ENCODE measurements at regions not wholly inside any gene's neighbourhood (a gene's known extent, or its start where the extent isn't known, plus 50 kb on each side); places are given as distances from the start of the nearest gene placed in this dataset.

DNA sequence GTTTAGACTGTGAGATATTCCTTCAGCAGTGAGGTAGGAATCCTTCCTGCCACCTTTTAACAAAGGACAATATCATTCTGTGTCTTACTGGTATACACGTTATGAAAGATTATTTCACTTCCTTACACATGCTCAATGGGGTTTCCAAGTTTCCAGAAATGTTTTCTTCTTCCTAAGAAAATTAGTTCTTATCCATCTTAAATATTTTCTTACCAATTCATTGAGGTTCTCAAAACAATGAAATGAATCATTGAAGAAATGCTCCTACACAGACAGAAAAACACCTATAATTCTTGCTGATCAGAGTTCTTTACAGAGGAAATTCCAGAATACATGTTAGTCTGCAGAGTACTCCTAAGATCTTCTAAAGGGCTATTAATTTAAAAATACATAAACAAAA, 51.4 kb upstream of the SEC61G start:
- DNase-seq: no peak

DNA sequence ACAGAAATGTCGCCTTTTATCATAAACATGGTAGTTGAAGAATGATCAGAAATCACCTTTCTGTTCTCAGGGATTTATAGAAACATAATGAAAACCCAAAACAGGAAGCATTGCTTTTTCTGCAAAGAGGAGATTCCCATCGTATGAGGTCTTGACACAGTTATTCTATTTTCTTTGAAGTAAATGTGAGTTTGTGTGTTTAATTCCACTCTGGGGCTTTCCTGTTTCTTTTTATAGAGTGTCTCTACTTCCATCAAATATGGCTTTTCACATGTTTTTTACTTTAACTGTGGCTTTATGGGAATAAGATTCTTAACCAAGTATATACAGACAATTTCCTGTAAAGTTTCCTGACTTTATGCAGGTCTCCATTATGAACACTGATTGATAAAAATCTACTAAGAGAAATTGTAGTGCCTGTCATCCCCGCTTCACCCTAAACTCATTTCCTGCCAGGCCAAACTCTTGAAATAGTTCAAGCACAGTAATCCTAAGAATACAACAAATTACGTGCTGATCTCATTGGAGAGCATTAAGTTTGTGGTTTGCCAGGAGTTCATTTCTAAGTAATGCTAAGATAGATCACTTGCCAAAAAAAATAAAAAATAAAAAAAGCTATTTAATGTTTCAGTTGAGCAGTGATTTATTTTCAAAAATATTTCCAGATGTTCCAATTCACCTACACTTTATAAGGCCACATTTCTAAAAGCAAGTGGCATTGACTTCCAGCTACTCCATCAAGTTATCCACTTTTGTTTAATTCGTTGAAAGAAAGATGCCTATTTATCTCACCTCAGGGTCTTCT, 52.2 kb upstream of the SEC61G start:
- DNase-seq: no peak

DNA sequence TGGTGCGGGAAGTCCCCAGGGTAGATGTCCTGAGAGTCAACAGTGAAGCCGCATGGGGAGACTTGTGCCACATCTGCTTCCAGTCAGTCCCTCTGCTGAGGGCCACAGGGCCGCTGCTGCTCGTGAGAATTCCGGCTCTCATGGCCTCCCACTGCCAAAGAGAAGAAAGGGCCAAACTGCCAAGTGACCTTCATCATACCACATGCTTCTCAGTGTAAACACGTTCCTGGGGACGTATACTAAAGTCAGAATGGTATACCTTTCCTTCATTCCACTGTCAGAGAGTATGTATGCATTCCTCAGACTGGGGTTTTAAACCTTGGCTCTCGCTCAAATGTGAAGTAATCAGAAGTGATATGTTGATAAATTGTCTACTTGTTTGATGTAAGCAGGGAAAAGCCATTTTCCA, 52.8 kb upstream of the SEC61G start:
- DNase-seq: no peak

DNA sequence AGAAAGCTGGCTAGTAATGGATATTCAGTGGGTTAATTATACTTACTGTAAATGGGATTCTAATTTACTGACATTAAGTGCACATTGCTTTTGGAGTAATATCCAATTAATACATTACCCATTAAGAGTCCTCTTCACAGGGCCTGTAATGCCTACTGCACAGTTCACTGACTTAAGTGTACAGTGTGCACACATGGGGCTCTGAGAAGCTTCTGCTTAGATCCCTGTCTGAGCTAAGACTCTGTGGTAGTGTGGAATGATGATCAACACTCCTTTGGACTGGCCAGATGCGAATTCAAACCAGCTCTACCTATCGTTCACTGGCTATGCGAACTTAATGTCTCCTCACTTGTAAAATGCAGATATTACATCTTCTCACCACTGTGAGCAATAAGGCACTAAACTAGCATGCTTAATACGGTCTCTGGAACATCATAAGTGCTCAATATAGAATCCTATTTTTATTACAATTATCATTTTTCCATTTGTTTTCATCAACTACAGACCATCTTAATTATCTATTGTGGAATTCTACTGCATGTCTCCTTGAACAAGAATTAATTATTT, 53.8 kb upstream of the SEC61G start:
- no peak for DNase-seq

DNA sequence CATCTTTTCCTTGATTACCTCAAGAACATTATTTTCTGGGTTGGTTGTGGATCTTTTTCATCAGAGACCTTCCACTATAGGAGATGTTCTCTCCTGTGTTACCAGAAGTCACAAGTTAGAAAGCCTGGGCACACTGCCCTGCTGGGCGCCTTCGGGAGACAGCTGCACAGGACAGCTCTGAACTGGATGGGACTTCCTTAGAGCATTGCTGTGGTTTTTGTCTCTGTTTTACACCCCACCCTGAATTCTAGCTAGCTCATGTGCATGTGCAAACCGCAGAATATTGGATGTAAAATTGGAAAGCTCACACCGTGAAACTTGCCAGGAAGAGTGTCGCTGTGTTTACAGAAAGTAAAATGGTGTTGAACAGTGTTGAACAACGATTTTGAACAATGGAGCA, 54.4 kb upstream of the SEC61G start:
- no peak for DNase-seq

DNA sequence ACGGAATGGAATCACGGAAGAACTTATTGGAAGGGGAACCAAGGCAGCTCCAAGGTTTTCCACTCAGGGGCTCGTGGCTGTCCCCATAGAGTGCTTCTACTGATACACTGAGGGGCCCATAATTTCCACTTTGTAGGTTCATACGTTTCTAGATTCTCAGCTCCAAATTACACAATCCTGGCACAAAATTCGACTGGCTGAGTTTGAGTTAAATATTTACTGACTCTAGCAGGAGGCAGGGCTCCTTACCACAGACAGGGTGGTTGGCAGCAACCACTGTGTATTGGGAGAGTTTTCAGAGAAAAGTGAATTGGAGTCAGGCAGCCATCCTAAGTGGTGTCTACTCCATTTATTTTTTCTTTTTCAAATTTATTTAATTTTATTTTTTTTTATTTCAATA, 55.4 kb upstream of the SEC61G start:
- DNase-seq: no peak

DNA sequence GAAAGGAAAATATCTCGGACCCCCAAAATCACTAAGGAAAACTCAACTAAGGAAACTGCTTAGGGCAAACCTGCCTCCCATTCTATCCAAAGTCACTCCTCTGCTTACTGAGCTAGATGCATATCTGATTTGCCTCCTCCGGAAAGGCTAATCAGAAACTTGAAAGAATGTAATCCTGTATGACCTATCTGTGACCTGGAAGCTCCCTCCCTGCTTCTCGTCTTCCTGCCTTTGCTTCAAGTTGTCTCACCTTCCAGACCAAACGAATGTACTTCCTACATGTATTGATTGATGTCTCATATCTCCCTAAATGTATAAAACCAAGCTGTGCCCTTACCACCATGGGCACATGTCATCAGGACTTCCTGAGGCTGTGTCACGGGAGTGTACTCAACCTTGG, 58.1 kb upstream of the SEC61G start:
- no peak for DNase-seq

DNA sequence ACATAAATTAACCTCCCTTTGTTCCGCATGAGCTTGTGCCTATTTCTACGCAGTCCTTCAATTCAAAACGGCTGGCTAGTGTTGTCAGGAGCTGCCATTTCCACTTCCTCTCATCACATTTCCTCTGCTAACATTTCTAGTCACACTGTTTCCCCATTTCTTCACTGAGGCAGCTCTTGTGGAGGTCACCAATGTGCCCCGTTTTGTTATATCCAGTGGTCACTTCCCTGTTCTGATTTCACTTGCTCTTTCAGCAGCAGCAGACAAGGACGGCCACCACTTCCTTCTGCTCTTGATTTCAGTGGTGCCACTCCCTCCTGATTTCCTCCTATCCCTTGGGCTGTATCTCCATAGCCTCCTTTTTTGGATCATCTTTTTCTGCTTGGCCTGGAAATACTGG, 64.8 kb upstream of the SEC61G start:
- peak in 1 of 2 experiments; percentile 8 for DNase-seq

DNA sequence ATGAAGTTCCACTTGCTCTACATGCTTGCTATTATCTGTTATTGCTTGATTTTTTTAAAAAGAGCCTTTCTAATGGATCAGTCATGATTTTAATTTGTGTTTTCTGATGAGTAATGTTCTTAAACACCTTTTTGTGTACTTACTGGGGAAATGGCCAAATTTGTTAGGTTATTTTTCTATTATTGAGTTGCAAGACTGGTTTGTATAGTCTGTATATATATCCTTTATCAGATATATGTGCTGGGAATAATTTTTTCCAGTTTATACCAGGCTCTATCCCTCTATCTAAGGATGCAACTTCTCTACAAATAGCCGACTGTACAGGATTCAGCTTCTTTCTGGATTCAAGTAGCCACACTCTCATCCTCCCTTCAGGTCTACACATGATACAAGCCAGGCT, 65.6 kb upstream of the SEC61G start:
- no peak for DNase-seq

DNA sequence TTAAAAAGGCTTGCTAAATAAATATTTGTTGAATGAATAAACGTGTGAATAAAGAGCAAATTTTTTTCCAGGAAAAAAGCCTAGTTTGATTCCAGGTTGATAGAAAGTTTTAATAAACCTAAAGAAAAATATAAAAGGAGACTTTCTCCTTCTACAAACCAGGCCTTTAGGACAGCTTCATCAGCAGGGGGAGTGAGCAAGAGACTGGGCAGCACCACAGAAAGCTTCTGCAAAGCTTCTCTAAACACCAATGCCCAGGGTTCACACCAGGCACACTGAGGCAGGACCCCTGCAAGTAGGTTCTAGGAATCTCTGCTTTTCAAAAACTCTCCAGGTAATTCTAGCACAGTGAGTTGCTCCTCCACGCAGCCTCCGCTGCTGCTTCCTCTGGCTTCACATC, 66.4 kb upstream of the SEC61G start:
- no peak for DNase-seq

DNA sequence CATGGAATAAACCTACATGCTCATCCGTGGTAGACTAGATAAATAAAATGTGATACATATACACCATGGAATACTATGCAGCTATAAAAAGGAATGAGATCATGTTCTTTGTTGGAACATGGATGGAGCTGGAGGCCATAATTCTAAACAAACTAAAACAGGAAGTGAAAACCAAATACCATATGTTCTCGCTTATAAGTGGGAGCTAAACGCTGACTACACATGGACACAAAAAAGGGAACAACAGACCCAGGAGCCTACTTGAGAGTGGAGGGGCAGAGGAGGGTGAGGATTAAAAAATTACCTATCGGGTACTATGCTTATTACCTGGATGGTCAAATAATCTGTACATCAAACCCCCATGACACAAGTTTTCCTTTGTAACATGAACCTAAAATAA, 68.7 kb upstream of the SEC61G start:
- no peak for DNase-seq

DNA sequence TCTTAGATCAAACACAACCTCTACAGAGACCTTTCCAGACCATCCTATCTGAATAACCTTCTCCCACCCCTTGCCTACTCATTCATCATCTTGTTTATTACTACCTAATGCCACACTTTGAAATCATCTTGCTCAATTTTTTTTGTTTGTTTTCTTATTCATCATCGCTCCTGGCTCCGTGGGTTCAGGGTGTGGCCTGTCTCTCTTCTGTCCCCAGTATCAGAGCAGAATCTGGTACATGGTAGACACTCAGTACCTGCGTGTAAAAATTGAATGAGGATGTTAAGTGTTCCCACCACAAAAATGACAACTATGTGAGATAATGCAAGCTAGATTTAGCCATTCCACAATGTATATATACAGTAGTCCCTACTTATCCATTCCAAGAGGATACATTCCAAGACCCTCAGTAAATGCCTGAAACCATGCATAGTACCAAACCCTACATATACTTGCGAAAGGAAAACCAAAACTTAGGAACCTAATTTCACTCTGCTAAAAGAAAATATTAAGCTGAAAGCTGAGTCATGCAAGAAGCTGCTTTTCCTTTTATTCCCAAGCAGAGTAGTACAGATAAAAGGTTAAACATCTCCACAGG, 72.1 kb upstream of the SEC61G start:
- no peak for DNase-seq

DNA sequence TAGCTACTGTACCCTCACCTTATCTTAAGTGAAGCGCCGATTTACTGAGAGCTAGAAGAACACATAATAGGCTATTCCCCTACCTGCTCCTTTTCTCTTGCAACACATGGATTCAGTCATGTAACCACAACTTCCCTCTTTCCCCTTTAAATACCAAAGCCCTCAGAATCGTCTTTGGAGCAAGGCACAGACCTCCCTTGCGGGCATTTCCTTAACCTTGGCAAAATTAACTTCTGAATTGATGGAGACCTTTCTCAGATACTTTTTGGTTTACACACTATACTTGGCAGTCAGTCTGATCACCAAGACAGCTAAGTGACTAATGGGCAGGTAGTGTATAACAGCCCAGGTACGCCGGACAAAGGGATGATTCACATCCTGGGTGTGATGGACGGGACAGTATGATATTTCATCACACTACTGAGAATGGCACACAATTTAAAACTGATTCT, 72.7 kb upstream of the SEC61G start:
- DNase-seq: peak in 1 of 2 experiments; percentile 4

DNA sequence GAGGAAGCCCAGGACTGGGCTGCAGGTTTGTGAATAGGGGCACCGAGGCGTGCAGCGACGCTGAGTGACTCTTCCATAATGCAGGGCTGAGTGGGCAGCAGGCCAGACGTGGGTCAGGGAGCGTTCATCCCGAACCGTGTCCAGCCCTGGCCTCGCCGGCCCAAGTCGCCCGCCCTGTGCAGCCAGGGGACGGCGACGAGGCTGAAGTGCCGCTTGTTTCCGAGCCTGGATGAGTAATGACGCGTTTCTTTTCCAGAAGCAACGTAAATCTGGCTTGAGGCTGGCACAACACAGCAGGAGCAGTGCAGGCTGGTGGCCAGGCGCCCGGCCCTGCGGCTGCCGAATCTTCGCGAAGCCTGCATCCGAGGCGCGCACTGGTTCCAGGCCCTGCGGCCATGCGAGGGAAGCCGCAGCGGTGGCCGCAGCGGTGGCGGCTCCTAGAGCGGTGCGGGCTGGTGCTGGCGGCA, 74.0 kb upstream of the SEC61G start:
- no peak for DNase-seq

DNA sequence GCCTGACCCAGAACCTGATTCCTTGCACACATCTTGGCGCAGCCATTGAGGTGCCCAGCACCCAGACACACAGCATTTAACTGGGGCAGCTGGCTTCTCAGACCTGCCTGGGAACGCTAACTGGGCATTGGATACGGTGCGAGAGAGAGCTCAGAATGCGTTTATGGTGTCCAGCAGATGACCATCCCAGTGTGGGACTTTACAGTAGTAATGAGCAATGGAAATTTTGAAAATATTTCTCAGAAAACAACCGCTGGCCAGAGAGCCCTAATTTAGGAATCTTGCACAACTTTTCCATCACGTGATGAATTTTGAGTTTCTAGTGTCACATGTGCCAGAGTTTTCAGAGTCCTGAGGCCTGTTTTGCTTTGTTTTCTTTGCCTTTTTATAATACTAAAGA, 78.2 kb upstream of the SEC61G start:
- DNase-seq: no peak

DNA sequence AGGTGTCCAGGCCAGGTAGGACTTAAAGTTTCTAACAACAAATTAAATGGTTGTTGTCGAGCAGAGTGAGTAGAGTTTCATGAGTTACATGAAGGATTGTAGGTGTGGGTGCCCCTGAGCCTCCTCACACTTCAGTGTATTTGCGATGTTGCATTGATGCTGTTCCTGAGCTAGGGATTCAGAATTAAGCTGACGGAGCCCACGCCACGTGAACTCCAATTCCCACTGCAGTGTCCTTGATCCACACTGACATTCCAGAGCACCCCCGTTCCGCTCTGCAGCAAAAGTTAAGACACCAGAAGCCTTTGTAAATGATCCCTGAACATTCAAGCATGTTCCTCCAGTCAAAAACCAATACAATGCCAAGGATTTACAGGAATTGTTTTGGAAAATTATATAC, 78.8 kb upstream of the SEC61G start:
- no peak for DNase-seq

DNA sequence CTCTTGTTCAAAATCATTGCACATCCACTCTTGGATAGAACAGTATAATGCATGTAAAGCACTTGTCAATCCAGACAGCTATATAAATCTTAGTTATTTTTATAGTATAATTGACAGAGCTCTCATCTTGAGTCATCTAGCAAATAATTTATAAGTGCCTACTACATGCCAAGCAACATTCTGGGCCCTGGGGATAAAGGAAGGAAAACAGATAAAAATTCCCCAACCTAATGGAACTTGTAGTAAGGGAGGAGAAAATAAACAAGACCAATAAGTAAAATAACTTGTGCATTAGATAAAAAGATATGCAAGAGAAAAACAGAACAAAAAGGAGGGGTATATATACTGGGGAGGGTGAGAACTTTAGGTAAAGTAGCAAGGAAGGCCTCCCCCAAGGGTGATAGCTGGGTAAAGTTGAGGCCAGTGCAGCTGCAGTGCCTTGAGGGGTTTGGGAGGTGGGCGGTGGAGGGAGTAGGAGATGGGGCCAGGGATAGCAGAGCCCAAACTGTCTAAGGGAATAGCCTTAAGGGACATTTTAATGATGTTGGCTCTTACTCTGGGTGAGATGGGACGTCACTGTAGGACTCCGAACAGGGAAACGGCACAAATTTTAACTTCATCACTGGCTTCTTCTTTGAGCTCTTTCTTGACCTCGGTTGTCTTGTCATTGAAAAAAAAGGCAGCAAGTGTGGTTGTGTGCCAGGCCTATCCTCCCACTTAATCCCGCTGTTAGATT, 79.3 kb upstream of the SEC61G start:
- no peak for DNase-seq

DNA sequence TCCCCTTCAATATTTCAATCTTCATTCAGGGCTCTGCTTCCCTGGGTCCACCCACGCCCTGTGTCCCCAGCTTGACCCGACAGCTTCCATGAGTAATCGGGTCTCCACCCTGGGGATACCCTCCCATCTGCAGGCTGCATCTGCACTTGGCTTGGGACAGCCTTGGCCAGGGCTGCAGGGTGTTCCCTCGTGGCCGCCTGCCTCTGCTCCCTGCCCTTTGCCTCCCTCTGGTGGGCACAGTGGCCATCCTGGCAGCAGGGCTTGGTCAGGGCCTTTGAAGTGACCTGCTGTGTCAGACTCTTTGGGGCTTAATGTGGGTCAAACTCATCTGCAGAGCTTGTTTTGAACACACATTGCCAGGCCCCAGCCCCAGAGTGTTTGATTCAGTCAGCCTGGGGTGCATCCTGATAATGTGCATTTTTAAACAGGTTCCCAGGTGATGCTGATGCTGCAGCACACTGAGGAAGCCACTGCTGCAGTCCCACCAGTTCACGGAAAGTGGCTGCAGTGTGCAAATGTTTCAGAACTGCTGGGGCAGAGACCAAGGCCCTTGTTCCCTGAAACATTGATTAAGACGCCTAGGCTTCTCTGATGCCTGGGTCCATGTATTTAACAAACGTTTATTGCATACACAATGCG, 80.7 kb upstream of the SEC61G start:
- no peak for DNase-seq

DNA sequence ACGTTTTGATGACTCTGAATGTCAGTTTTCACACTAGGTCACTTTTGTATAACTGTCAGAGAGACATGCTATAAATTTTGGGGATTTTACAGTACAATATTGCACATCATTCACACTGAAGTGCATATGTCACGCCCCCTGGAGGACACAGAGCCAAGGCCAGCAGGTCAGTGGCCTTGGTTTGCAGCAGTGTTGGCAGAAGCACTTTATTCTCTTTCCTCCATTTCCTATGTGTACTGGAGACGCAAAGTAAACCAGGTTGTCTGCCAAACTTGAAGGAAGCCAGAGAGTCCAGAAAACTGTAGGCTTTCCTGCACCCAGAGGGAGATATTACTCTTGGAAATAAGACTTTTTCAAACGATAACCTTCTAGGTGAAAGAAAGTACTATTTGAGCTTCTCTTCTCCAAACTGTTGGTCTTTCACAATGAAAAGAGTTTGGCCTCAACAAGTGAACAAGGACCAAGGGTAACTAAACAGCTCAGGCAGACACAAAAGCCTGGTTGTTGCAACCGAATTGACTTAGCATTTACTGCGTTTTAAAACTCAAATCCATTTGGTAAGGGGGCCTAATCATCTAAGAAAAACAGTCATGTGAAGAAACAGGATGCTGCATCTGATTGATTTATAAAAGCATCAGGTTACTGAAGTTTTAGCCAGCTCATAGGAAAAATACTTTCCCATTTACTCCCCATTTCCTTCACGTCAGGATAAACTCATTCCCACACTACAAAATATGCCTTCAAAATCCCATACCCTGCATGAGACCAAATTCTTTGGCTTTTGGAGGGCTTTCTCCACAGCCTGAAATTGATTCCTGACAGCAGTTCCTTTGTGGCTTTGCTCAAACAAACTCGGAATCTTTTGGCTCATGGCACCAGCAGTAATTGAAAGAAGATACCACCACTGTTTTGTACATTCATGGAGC, 83.0 kb upstream of the SEC61G start:
- DNase-seq: no peak

DNA sequence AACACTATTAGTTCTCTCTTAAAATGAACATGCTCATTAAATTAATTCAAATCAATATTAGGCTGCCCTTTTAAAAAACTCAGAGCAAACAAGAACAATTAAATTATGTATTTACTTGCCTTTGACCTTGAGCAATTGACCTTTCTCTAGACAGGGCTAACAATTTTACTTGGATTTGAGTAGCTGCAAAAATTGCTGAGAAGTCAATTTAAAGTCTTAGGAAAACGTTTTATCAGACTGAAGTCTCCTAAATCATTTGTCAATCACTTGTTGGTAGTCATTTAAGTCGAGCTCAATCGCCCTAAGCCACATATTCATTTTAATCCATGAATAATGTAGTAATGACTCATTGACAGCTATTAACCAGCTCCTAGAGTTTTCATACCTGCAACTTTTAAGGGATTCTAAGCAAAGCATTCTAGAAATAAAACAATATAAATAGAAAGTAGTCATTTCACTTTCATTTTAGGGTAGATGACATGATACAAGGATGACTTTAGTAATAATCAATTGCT, 84.9 kb upstream of the SEC61G start:
- no peak for DNase-seq

DNA sequence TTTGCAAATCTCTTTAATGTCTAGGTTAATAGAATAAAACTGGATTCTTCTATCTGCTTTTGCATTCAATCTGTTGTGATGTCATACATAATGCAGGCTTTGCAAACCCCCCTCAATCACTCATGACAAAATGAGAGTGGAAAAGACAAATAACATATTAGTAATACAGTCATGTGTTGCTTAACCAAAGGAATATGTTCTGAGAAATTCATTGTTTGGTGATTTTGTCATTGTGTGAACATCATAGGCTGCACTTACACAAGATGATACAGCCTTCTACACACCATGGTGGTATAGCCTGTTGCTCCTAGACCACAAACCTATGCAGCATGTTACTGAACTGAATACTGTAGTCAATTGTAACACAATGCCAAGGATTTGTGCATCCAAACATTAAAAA, 87.3 kb upstream of the SEC61G start:
- no peak for DNase-seq

DNA sequence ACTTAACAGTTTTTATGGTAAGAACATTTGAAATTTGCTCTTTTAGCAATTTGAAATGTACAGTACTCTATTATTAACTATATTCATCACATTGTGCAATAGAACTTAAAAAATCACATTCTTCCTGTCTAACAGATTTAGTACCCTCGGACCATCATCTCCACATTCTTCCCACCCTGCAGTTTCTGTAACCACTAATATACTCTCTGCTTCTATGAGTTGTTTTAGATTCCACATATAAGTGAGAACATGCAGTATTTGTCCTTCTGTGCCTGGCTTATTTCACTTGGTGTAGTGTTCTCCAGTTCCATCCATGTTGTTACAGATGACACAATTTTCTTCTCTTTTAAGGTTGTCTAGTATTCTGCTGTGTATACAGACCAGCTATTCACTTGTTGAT, 88.9 kb upstream of the SEC61G start:
- no peak for DNase-seq
